ENCODE measurements at regions not wholly inside any gene's neighbourhood (a gene's known extent, or its start where the extent isn't known, plus 50 kb on each side); places are given as distances from the start of the nearest gene placed in this dataset.

- Histone ChIP-seq H3K27ac (no peak overlapping the region), H3K27me3 (replicated peaks) (no peaks in the 10 kb centered on the region), H3K4me3 (ENCODE audit: low read depth, low read length) (no peak overlapping the region), H3K36me3 (replicated peaks) (no peaks in the 10 kb centered on the region)
- in situ Hi-C loops (cut with HindIII; ENCODE audit: low pct_ligation_motif_present, low sequenced_read_pairs), result no loop called here
- TF ChIP-seq CTCF (IDR thresholded peaks at IDR 0.05; ENCODE audit: low read depth, low read length, missing control alignments), result no peak
- DNase-seq, result no peak
These were observed 797.0 kb downstream of the PCDH19 start for GRCh38 chrX:99613041-99613440.

GRCh38 chrX:99603091-99603814, 806.8 kb downstream of the PCDH19 start:
- Histone ChIP-seq H3K36me3 (replicated peaks) (no peaks in the 10 kb centered on the region), H3K27me3 (replicated peaks) (no peaks in the 10 kb centered on the region), H3K4me3 (ENCODE audit: low read depth, low read length) (no peak overlapping the region), H3K27ac (no peak overlapping the region)
- DNase-seq, result no peak
- in situ Hi-C loops (cut with HindIII; ENCODE audit: low pct_ligation_motif_present, low sequenced_read_pairs), result no loop called here
- TF ChIP-seq CTCF (IDR thresholded peaks at IDR 0.05; ENCODE audit: low read depth, low read length, missing control alignments), result no peak

- TF ChIP-seq CTCF (IDR thresholded peaks at IDR 0.05; ENCODE audit: low read depth, low read length, missing control alignments), result no peak
- Histone ChIP-seq H3K4me3 (ENCODE audit: low read depth, low read length) (no peak overlapping the region), H3K27me3 (replicated peaks) (no peaks in the 10 kb centered on the region), H3K36me3 (replicated peaks) (no peaks in the 10 kb centered on the region), H3K27ac (no peak overlapping the region)
- in situ Hi-C loops (cut with HindIII; ENCODE audit: low pct_ligation_motif_present, low sequenced_read_pairs), result no loop called here
- DNase-seq, result no peak
These were observed 808.0 kb downstream of the PCDH19 start for GRCh38 chrX:99602107-99602506.

- no peak for TF ChIP-seq CTCF (IDR thresholded peaks at IDR 0.05; ENCODE audit: low read depth, low read length, missing control alignments)
- H3K36me3 ChIP-seq (replicated peaks), result no peaks in the 10 kb centered on the region
- H3K27ac ChIP-seq, result no peak overlapping the region
- no peak overlapping the region for H3K4me3 ChIP-seq (ENCODE audit: low read depth, low read length)
- DNase-seq, result no peak
- in situ Hi-C loops (cut with HindIII; ENCODE audit: low pct_ligation_motif_present, low sequenced_read_pairs), result no loop called here
- no peaks in the 10 kb centered on the region for H3K27me3 ChIP-seq (replicated peaks)
These were observed 821.1 kb downstream of the PCDH19 start for GRCh38 chrX:99588936-99589335.

GRCh38 chrX:99572711-99573110, 837.4 kb downstream of the PCDH19 start:
- no peak overlapping the region for H3K4me3 ChIP-seq (ENCODE audit: low read depth, low read length)
- no peak for DNase-seq
- no peaks in the 10 kb centered on the region for H3K27me3 ChIP-seq (replicated peaks)
- TF ChIP-seq CTCF (IDR thresholded peaks at IDR 0.05; ENCODE audit: low read depth, low read length, missing control alignments), result no peak
- no peak overlapping the region for H3K27ac ChIP-seq
- in situ Hi-C loops (cut with HindIII; ENCODE audit: low pct_ligation_motif_present, low sequenced_read_pairs), result no loop called here
- H3K36me3 ChIP-seq (replicated peaks), result no peaks in the 10 kb centered on the region

GRCh38 chrX:99549381-99549780, 860.7 kb downstream of the PCDH19 start:
- no peak overlapping the region for H3K27ac ChIP-seq
- in situ Hi-C loops (cut with HindIII; ENCODE audit: low pct_ligation_motif_present, low sequenced_read_pairs), result no loop called here
- no peaks in the 10 kb centered on the region for H3K36me3 ChIP-seq (replicated peaks)
- TF ChIP-seq CTCF (IDR thresholded peaks at IDR 0.05; ENCODE audit: low read depth, low read length, missing control alignments), result no peak
- H3K27me3 ChIP-seq (replicated peaks), result no peaks in the 10 kb centered on the region
- DNase-seq, result no peak
- H3K4me3 ChIP-seq (ENCODE audit: low read depth, low read length), result no peak overlapping the region

All from brain microvascular endothelial cell (primary cell).